COR-L47 (cell line): ENCODE measurements at regions not wholly inside any gene's neighbourhood (a gene's known extent, or its start where the extent isn't known, plus 50 kb on each side); places are given as distances from the start of the nearest gene placed in this dataset.
A peak's percentile ranks its signal among the peaks of the same experiment; 100 is the strongest.

ENCODE experiments used
- DNase-seq: peaks from one replicate; lab custom pipeline; 2025; lab: John Stamatoyannopoulos, UW

- DNase-seq, result no peak
Observed at GRCh38 chrX:13102636-13103035, 58.2 kb upstream of the FAM9C start.

- DNase-seq, result peak; percentile 16
Observed at GRCh38 chrX:13101441-13102139, 57.2 kb upstream of the FAM9C start.

- DNase-seq, result no peak
Observed at GRCh38 chrX:13099121-13099520, 54.7 kb upstream of the FAM9C start.

- DNase-seq, result no peak
Observed at GRCh38 chrX:13096728-13097127, 52.3 kb upstream of the FAM9C start.

GRCh38 chrX:13094828-13095341, 50.5 kb upstream of the FAM9C start:
- DNase-seq, result no peak

GRCh38 chrX:13094374-13094773, 50.0 kb upstream of the FAM9C start:
- DNase-seq, result no peak
